ENCODE measurements at regions not wholly inside any gene's neighbourhood (a gene's known extent, or its start where the extent isn't known, plus 50 kb on each side); places are given as distances from the start of the nearest gene placed in this dataset.

DNA sequence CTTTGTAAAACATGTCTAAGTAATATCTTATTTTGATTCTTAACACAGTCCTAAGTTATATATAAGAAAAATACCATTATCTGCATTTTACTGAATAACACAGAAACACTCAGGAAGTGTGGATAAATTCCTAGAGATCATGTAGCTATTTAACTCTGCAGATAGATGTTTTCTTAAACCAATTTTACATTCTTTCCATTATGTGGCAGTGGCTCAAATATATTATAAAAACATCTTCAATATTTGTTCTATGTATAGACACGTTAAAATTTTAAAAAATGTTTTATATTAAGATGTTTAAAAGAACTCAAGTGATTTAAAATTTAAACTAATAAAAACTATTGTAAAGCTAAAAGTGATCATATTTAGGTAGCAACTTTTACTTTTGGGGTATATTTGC lies 683.8 kb downstream of the DIPK2A start (continued):
- TF ChIP-seq, protein P1, sequence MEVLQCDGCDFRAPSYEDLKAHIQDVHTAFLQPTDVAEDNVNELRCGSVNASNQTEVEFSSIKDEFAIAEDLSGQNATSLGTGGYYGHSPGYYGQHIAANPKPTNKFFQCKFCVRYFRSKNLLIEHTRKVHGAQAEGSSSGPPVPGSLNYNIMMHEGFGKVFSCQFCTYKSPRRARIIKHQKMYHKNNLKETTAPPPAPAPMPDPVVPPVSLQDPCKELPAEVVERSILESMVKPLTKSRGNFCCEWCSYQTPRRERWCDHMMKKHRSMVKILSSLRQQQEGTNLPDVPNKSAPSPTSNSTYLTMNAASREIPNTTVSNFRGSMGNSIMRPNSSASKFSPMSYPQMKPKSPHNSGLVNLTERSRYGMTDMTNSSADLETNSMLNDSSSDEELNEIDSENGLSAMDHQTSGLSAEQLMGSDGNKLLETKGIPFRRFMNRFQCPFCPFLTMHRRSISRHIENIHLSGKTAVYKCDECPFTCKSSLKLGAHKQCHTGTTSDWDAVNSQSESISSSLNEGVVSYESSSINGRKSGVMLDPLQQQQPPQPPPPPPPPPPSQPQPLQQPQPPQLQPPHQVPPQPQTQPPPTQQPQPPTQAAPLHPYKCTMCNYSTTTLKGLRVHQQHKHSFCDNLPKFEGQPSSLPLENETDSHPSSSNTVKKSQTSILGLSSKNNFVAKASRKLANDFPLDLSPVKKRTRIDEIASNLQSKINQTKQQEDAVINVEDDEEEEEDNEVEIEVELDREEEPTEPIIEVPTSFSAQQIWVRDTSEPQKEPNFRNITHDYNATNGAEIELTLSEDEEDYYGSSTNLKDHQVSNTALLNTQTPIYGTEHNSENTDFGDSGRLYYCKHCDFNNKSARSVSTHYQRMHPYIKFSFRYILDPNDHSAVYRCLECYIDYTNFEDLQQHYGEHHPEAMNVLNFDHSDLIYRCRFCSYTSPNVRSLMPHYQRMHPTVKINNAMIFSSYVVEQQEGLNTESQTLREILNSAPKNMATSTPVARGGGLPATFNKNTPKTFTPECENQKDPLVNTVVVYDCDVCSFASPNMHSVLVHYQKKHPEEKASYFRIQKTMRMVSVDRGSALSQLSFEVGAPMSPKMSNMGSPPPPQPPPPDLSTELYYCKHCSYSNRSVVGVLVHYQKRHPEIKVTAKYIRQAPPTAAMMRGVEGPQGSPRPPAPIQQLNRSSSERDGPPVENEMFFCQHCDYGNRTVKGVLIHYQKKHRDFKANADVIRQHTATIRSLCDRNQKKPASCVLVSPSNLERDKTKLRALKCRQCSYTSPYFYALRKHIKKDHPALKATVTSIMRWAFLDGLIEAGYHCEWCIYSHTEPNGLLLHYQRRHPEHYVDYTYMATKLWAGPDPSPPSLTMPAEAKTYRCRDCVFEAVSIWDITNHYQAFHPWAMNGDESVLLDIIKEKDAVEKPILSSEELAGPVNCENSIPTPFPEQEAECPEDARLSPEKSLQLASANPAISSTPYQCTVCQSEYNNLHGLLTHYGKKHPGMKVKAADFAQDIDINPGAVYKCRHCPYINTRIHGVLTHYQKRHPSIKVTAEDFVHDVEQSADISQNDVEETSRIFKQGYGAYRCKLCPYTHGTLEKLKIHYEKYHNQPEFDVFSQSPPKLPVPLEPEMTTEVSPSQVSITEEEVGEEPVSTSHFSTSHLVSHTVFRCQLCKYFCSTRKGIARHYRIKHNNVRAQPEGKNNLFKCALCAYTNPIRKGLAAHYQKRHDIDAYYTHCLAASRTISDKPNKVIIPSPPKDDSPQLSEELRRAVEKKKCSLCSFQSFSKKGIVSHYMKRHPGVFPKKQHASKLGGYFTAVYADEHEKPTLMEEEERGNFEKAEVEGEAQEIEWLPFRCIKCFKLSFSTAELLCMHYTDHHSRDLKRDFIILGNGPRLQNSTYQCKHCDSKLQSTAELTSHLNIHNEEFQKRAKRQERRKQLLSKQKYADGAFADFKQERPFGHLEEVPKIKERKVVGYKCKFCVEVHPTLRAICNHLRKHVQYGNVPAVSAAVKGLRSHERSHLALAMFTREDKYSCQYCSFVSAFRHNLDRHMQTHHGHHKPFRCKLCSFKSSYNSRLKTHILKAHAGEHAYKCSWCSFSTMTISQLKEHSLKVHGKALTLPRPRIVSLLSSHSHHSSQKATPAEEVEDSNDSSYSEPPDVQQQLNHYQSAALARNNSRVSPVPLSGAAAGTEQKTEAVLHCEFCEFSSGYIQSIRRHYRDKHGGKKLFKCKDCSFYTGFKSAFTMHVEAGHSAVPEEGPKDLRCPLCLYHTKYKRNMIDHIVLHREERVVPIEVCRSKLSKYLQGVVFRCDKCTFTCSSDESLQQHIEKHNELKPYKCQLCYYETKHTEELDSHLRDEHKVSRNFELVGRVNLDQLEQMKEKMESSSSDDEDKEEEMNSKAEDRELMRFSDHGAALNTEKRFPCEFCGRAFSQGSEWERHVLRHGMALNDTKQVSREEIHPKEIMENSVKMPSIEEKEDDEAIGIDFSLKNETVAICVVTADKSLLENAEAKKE (CRISPR knock-in tag; IDR thresholded peaks at IDR 0.05) = no peak

DNA sequence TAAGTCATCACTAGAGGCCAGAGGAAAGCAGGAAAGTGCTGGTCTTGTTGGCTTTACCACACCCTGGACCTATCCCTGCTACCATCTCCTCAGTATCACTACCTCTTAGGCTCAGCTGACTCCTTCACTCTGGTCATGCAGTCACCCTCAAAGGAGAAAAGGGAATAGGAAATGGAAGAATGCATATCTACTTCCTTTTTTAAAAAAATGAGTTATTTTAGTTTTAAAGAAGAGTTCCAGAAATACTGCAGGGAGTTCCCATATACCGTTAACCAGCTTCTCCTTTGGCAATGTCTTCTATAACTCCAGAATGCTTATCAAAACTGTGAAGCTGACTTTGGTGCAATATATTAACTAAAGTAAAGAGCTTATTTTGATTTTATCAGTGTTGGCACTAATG lies 688.6 kb downstream of the DIPK2A start:
- ATAC-seq (no peak), DNase-seq (ENCODE audit: low spot score) (no peak)
- Histone ChIP-seq H3K4me1 (ENCODE audit: insufficient read depth) (no peaks in the 10 kb centered on the region), H3F3A (replicated peaks; ENCODE audit: low read depth) (no peaks in the 10 kb centered on the region), H3K4me2 (no peak overlapping the region), H3K27me3 (ENCODE audit: insufficient read depth) (no peaks in the 10 kb centered on the region), H3K36me3 (ENCODE audit: insufficient read depth) (no peaks in the 10 kb centered on the region), H3K9me2 (ENCODE audit: insufficient read depth) (peaks cover 5% of the 10 kb centered on the region; the same call in 1 of the 2 replicates), H2AFZ (no peak overlapping the region), H3K4me3 (no peak overlapping the region), H3K79me2 (replicated peaks; ENCODE audit: insufficient read depth) (no peaks in the 10 kb centered on the region), H3K27ac (ENCODE audit: low read depth) (no peak overlapping the region), H4K20me1 (replicated peaks; ENCODE audit: insufficient read depth) (no peaks in the 10 kb centered on the region)
- Mint-ChIP-seq H3K4me3 (no peak overlapping the region), H3K36me3 (ENCODE audit: low read depth) (peaks cover 15% of the 10 kb centered on the region), H3K27me3 (ENCODE audit: insufficient read depth, low read depth, poor library complexity) (no peaks in the 10 kb centered on the region), H3K27ac (no peak overlapping the region), H3K4me1 (no peaks in the 10 kb centered on the region), H3K9me3 (peaks cover 16% of the 10 kb centered on the region)
- TF ChIP-seq ZNF331 (CRISPR knock-in tag; IDR thresholded peaks at IDR 0.05; ENCODE audit: low read depth) (no peak), ZNF114 (CRISPR knock-in tag; IDR thresholded peaks at IDR 0.05) (no peak), POLR2AphosphoS5 (IDR thresholded peaks at IDR 0.05; ENCODE audit: low read depth) (no peak), CREB1 (CRISPR knock-in tag; IDR thresholded peaks at IDR 0.05; ENCODE audit: low read depth) (no peak), NANOG (IDR thresholded peaks at IDR 0.05; ENCODE audit: borderline replicate concordance) (no peak)
- TF ChIP-seq, protein P1 (CRISPR knock-in tag; IDR thresholded peaks at IDR 0.05) = no peak
- TF ChIP-seq, protein P2, sequence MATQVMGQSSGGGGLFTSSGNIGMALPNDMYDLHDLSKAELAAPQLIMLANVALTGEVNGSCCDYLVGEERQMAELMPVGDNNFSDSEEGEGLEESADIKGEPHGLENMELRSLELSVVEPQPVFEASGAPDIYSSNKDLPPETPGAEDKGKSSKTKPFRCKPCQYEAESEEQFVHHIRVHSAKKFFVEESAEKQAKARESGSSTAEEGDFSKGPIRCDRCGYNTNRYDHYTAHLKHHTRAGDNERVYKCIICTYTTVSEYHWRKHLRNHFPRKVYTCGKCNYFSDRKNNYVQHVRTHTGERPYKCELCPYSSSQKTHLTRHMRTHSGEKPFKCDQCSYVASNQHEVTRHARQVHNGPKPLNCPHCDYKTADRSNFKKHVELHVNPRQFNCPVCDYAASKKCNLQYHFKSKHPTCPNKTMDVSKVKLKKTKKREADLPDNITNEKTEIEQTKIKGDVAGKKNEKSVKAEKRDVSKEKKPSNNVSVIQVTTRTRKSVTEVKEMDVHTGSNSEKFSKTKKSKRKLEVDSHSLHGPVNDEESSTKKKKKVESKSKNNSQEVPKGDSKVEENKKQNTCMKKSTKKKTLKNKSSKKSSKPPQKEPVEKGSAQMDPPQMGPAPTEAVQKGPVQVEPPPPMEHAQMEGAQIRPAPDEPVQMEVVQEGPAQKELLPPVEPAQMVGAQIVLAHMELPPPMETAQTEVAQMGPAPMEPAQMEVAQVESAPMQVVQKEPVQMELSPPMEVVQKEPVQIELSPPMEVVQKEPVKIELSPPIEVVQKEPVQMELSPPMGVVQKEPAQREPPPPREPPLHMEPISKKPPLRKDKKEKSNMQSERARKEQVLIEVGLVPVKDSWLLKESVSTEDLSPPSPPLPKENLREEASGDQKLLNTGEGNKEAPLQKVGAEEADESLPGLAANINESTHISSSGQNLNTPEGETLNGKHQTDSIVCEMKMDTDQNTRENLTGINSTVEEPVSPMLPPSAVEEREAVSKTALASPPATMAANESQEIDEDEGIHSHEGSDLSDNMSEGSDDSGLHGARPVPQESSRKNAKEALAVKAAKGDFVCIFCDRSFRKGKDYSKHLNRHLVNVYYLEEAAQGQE (IDR thresholded peaks at IDR 0.05; ENCODE audit: unreplicated experiment) = no peak
